GM12892 (cell line): ENCODE measurements at regions not wholly inside any gene's neighbourhood (a gene's known extent, or its start where the extent isn't known, plus 50 kb on each side); places are given as distances from the start of the nearest gene placed in this dataset.

Experiments
- DNase-seq: peaks from one replicate; pipeline ENCODE4 v3.0.0; 2011; ENCODE audit not compliant: insufficient read length
- FAIRE-seq: peaks from 2 replicates; lab custom pipeline; 2011; peaks lifted over from hg19 to GRCh38; lab: Jason Lieb, UNC
- POLR2A ChIP-seq: IDR thresholded peaks from 2 replicates; pipeline ENCODE4 v1.6.1; 2011; ENCODE audit warnings: low read depth, low read length, control low read depth
- POLR2AphosphoS5 ChIP-seq: IDR thresholded peaks from 2 replicates; pipeline ENCODE4 v1.6.1; 2011; ENCODE audit warnings: low read depth, low read length, control low read depth
- TAF1 ChIP-seq: IDR thresholded peaks from 2 replicates; pipeline ENCODE4 v1.6.1; 2011; ENCODE audit warnings: low read depth, mild to moderate bottlenecking, control low read depth, low read length, borderline replicate concordance

- TF ChIP-seq POLR2A = no peak
- no peak for TF ChIP-seq TAF1
- no peak for TF ChIP-seq POLR2AphosphoS5
- DNase-seq (no peak), FAIRE-seq (no peak)
Observed at GRCh38 chr18:61989138-61989537, 96.3 kb upstream of the RNF152 start.

- FAIRE-seq (no peak), DNase-seq (no peak)
- no peak for TF ChIP-seq POLR2A
- no peak for TF ChIP-seq POLR2AphosphoS5
- no peak for TF ChIP-seq TAF1
Observed at GRCh38 chr18:61988100-61988499, 95.3 kb upstream of the RNF152 start.

- TF ChIP-seq POLR2A (no peak), TAF1 (no peak), POLR2AphosphoS5 (no peak)
- FAIRE-seq = no peak
Observed at GRCh38 chr18:61985681-61986080, 92.9 kb upstream of the RNF152 start.

GRCh38 chr18:61984349-61984748 is 91.5 kb upstream of the RNF152 start:
- TF ChIP-seq POLR2AphosphoS5 (no peak), POLR2A (no peak), TAF1 (no peak)
- no peak for FAIRE-seq
- no peak for DNase-seq

More at GRCh38 chr18:61985681-61986080, 92.9 kb upstream of the RNF152 start:
- no peak for DNase-seq

GRCh38 chr18:61982475-61982874 is 89.7 kb upstream of the RNF152 start:
- TF ChIP-seq TAF1 (no peak), POLR2A (no peak), POLR2AphosphoS5 (no peak)
- FAIRE-seq (peak; percentile 5), DNase-seq (no peak)

- TF ChIP-seq TAF1 (no peak), POLR2AphosphoS5 (no peak), POLR2A (no peak)
- DNase-seq (no peak), FAIRE-seq (no peak)
Observed at GRCh38 chr18:61980355-61980754, 87.5 kb upstream of the RNF152 start.

- no peak for TF ChIP-seq POLR2AphosphoS5
- TF ChIP-seq POLR2A = no peak
- TF ChIP-seq TAF1 = no peak
- DNase-seq (no peak), FAIRE-seq (peak; percentile 73)
Observed at GRCh38 chr18:61975526-61976326, 82.9 kb upstream of the RNF152 start.

GRCh38 chr18:61973273-61974115 is 80.7 kb upstream of the RNF152 start:
- TF ChIP-seq POLR2A = no peak
- TF ChIP-seq TAF1 = no peak
- TF ChIP-seq POLR2AphosphoS5 = no peak
- DNase-seq (no peak), FAIRE-seq (no peak)

GRCh38 chr18:61972389-61973264 is 79.8 kb upstream of the RNF152 start:
- no peak for TF ChIP-seq TAF1
- no peak for TF ChIP-seq POLR2AphosphoS5
- no peak for DNase-seq
- peak; percentile 70 for FAIRE-seq

GRCh38 chr18:61967252-61967891 is 74.6 kb upstream of the RNF152 start:
- FAIRE-seq = no peak
- no peak for TF ChIP-seq TAF1
- no peak for TF ChIP-seq POLR2AphosphoS5
- no peak for TF ChIP-seq POLR2A
- DNase-seq = no peak

- TF ChIP-seq POLR2AphosphoS5 (no peak), TAF1 (no peak), POLR2A (no peak)
- no peak for FAIRE-seq
Observed at GRCh38 chr18:61965311-61965710, 72.5 kb upstream of the RNF152 start.

More at GRCh38 chr18:61965311-61965710, 72.5 kb upstream of the RNF152 start:
- DNase-seq = no peak
